HG03442 (cell line): ENCODE measurements at regions not wholly inside any gene's neighbourhood (a gene's known extent, or its start where the extent isn't known, plus 50 kb on each side); places are given as distances from the start of the nearest gene placed in this dataset.

Experiments
- ATAC-seq: cut with Tn5 transposase; IDR thresholded peaks from one replicate; pipeline ENCODE4 v1.9.1; 2021; ENCODE audit warnings: mild to moderate bottlenecking, moderate library complexity; ENCODE audit not compliant: unreplicated experiment

DNA sequence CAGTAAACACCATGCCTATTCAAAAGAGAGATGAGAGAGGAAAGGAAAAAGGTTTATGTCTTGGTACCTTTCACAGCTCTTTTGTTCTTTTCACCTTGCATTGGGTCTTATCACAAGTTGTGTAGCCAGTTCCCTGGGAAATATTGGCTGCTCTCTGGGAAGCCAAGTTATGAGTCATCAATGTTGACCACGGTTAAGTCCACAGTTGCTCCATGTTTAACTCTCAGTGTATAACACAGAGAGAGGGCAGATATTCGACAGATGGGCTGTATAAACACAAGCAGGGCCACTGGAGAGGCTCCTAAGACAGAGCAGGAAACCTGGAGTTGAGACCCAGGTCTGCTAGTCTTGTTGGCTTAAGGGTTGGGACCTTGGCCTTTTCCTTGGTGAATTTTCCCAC, 718.6 kb downstream of the QKI start:
- no peak for ATAC-seq

DNA sequence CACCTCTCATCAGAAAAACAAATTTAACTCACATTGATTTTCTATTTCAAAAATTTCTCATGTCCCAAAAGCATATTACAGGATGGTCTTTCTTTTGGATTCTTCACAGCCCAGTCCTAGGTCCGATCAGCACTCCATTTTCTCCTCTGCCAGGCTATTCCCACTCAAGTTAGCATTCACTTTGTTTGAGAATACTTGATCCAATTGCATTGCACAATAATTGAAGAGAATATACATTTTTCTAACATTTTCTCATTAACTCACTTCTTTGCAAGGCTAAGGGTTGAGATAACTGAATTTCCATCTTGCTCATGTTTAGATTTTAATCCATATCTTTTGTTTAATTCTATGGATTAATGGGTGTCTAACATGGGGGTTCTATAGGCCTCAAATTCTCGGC, 716.1 kb downstream of the QKI start:
- no peak for ATAC-seq

DNA sequence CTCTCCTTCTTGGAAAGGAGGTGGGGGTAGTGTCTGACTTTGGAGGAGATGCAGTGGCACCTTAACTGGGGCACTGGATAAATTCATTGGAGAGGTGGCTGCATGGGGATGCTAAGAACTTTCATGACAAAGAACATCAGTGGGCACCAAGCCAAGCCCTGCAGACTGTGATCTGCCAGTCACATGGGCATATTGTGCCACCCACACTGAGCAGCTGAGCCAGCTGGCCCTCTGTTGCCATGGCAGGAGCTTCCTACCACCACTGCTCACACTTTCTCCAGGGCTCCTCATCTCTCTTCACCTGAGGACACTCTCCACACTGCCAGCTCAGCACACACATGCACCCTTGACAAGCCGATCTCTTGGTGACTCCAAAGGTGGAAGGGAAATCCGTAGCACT, 715.6 kb downstream of the QKI start:
- ATAC-seq: no peak

DNA sequence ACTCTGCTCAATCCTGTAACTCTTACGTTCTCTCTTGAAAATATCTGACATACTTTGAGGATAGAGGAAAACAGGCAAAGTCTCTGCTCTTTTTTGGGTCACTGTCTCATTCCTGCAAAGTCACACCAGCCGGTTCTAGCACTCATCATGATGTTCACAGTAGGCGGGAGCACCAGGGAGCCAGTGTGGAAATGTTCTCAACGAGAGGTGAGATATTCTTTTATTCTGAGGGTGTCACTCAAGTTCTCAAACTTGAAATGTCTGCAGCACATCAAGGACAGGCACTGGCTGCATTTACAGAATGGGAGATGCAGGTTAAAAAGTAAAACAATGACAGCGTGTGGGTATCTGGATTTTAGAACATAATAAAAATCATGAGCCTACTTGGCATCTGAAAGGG, 714.7 kb downstream of the QKI start:
- ATAC-seq: no peak

DNA sequence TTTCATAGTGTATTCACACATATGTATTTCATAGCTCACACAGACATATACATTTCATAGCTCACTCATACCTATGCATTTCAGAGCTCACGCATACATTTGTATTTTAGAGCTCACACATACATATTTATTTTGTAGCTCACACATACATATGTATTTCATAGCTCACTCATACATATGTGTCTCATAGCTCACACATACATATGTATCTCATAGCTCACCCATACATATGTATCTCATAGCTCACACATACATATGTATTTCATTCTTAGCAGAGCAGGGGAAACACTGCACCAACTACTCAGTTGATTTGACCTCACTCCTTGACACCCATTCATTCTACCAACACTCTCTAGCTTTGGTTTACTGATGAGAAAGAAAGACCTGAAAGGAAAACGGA, 713.6 kb downstream of the QKI start:
- ATAC-seq: no peak

DNA sequence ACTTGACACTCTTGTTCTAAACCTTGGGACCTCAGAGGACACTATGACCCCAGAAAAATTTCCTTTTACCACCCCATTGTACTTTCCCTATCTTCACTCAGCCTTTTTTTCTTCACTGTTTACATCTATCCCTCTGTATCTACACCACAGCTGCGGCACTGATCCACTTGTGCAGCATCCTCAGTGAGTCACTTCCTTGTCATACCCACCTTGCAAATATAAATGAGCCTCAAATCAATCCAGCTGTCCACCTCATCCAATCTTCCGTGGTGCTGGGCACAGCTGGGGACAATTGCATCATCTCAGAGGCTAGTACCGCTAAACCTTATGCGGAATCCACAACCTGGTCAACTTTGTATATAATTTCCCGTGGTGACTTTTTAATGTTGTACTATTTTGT, 710.5 kb downstream of the QKI start:
- ATAC-seq: no peak

DNA sequence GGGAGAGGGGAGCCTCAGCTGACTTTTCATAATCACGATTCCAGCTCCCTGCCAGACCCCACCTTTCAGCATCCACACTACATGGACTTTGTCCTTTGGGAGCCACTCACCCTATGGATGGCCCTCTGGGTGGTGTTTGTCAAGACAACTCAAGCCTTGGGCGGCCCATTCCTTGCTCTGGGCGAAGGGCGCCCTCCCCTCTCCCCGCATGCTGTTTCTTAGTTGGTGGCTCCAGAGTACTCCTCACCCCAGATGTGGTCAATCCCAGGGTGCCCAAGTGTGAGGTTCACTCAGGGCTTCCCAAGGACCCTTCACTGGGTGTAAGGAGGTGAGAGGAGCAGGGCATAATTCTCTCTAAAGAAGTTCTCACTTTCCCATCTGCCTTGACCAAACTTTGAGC, 710.0 kb downstream of the QKI start:
- no peak for ATAC-seq

DNA sequence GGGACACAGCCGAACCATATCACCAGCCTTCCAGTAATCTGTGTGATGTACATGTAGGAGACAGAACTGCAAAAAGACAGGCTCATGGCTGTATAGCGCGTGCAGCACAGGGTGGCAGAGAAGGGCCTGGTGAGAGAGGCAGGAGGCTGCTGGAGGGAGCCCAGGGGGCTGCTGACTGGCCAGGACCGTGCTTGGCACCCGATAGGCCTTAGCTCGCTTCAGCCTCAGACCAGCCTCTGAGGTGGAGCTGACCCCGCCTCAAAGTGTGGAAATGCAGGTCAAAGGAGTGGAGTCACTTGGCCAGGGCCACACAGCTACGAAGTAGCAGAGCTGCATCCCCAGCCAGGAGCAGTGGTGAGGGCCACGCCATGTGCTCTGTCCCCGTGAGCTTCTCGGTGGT, 707.6 kb downstream of the QKI start:
- ATAC-seq: no peak

DNA sequence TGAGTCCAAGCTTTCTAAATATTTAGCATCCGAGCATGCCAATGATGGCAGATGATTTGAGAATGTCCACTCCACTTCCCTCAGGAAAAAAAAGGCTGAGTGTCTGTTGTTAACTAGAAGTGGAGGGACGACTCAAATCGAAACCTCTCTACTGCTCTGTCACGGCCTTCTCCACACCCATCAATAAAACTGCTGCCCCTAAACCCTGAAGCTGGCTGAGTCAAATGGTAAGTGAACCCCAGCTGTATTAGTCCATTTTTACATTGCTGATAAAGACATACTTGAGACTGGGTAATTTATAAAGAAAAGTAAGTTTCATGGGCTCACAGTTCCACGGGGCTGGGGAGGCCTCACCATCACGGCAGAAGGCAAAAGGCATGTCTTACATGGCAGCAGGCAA, 707.0 kb downstream of the QKI start:
- no peak for ATAC-seq

DNA sequence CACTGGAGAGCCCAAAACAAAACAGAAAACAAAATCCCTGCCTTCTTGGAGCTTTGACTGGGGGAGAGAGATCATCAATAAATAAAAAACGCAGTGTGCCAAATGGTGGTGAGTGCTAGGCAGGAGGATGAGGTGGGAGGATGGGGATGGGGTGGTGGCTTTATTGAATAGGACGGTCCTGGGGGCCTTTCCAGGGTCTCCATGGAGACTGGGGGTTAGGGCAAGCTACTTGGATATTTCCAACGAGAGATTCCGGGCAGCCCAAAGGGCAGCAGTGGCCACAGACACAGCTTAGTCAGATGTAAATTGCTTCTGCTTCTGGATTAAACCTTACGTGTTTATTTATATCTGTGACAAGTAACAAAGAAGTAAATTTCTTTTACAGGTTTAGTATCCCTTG, 700.1 kb downstream of the QKI start:
- ATAC-seq: no peak

DNA sequence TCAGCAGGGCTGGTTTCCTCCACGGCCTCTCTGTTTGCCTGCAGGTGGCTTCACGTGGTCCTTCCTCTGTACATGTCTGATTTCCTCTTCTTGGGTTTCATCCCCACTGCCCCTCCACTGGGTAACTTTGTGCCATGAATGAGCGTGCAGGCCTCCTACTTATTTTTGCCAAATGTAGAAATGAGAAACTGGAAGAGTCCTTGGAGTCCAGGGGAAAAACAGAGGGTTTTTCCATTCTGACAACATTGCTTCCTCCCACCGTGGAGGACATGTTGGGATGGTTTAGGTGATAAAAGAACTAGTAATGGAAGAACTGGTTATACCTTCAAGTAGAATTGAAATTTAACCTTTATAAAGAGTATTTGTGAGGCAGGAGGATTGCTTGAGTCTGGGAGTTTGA, 699.5 kb downstream of the QKI start:
- ATAC-seq: no peak

DNA sequence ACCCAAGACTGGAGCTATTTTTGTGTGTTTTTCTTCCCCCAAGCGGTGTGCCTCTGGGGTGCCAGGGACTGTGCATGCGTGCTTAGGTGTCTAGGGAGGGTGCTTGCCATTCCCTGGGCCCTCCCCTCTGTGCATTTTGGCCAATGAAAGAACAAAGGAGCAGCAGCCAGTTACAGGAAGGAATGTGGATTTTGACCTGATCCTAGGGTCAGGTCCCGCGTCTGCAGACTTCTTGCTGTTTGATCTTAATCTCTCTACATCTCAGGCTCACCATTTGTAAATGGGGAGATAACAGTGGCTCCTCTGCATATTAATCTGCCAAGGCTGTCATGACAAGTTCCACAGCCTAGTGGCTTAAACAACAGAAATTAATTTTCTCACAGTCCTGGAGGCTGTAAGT, 699.1 kb downstream of the QKI start:
- ATAC-seq: no peak

DNA sequence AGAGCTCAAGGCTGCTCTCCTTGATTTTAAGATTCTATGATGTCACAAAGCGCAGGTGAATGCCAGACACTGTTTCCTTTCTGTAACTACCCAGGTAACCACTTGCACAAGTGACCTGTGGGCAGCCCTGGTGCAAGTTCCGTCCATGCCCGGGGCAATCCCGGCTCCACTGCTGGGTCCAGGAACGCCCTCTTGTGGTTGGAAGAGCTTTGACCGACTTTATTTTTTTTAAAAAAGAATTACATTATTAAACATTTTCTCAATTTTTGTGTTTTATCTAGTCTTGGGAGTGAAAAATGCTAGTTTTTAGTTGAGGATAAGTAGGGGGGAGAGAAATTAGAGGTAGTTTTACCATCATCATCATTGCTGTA, 695.2 kb downstream of the QKI start:
- ATAC-seq: no peak

DNA sequence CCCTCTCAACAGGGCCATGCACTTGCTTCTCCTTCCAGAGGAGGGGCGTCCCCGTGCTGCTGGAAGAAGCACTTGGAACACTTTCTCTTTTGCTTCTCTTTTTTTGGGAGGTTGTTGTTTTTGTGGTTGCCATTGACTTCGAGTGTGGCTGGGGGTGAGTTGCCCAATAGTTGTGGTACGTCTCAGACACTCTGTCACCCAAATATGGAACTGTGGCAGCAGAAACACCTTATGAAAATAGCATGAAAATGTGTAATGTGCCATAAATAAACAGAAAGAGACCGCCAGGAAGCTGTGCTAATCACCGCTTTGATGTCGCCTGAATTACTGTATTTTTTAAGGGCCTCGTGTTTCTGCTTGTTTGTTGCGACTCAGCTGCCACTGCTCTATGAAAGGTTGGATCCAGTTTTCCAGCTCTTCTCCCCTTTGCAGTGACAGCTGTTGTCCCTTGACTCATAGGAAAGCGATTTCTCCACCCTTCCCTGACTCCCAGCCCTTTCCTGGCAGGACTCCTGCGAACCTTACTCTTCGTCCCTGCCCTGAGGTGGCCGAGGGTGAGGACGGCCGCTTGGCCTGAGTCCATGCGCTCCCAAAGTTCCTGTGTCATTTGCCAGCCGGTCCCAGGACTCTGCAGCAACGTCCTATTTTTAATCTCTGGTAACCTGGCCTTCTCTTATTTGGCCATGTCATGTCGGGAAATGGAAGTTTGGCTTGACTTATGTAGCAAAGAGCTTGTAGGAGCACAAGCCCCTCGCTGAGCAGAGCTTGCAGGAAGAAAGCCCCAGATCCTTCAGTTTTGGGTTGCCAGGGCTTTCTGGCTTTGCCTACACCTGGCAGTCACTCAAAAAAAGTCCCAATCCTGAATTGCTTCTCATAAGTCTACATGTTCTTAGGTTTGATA, 694.6 kb downstream of the QKI start:
- peak; percentile 49 for ATAC-seq

DNA sequence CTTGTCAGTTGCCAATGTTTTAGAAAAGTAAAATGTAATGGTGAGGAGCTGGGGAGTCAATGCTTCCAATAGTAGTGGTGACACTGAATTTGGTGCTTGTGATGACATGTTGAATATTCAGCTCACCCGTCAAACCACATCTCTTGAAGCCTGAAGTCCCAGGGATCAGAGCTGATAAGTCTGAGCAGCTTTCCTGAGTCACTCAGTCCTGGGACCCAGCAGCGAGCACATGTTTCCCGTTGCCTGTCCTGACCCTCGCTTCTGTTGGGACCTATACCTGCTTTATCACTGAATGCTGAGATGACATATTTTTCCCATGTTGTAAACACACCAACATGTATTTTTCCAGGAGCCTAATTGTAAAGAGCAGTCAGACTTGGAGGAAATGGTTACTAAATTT, 693.6 kb downstream of the QKI start:
- no peak for ATAC-seq

DNA sequence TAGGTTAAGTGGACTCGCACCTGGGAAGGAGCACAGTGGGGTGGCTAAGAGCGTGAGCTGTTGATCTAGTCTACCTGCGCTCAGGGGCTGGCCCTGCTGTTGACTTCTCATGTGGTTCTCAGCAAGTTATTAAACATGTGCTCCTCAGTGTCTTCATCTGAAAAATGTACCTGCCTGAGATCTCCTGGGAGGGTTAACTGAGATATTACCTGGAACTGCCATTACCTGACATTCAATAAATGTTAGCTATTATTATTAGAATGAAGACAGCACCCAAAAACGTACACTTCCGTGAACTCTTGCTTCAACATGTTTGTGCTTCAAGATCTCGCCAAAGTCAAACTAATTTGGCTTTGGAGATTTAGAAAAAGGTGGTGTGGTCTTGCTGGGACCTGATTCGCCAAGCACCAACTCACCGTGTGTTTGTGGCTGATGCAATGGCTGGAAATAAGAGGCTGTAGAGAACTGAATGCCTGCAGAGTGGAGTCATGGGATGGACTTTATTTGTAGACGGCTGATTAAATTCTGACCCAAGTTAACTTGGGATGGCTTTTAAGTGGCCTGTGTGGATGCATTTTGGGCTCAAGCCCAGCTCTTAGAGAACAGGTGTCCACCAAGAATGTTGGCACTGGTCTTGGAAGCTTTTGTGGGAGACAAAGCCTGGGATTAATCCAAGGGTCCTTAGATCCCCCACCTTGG, 692.9 kb downstream of the QKI start:
- no peak for ATAC-seq

DNA sequence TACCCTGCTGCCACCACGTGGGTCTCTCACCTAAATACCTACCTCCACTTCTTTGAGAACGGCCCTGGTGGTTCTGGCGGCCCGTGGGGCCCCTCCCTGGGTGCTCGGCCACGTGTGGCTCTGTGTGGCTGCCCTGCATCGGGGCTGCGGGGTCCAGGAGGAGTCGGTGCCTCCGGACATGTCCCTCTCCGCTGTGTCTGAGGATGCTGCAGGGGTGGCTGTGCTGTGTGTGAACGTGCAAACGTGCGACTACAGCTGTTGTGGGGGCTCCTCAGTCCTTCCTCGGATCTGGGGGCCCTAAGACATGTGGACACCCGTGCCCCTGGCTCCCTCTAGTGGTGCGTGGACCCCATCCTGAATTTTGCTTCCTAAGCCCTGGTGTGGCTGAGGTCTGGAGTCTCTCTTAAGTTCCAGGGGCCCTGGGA, 691.8 kb downstream of the QKI start:
- ATAC-seq: peak; percentile 37

DNA sequence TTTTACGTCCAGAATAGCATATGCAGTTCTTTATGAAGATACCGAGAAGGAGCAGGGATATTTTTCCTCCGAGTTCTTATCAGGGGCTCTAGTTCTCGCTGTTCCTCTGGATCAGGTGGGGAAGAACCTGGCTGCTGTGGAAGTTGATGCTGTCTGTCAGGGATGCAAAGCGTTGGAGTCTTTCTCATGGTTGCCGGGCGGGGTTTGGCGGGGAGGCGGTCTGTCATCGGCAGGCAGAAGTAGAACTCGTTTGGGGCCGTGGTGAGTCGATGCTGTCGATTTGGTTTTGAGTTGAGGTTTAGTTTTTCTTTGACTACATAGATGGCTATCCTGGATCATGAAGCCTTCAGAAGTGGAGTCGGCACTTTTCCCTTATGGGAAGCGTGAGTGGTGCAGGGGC, 691.2 kb downstream of the QKI start:
- ATAC-seq: no peak

DNA sequence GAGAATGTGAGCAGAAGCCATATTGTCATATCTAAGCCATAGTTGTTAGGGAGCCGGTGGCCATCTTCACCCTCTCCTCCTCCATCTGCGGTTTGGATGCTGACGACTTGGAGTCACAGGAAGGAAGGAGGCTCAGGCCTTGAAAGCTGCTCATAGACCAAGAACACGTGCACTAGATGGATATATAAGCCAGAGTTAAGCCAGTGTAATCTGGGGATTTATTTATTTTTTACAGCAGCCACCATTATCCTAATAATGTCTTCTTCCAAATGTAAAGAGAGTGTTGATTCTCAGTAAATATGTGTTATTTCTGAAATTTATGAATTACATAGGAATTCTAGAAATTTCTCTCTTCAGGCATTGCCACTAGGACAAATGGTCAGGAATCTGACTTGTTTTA, 689.9 kb downstream of the QKI start:
- no peak for ATAC-seq

DNA sequence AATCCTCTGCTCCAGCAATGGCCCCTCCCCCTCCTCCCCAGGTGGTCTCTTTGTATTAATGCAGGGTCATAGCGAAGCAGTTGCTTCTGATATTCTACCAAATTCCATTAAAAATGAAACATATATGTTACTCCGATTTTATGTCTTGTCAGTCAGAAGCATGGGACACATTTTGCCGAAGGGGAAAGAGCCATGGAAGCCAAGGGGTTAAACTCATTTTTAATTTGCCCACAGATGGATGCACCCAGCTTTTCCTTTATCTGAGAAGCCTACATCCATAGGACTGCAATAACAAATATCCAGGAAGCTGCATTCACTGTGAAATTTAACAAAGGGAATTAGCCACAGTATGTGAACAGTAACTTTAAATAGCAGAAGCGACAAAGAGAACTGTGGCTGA, 688.2 kb downstream of the QKI start:
- ATAC-seq: no peak

DNA sequence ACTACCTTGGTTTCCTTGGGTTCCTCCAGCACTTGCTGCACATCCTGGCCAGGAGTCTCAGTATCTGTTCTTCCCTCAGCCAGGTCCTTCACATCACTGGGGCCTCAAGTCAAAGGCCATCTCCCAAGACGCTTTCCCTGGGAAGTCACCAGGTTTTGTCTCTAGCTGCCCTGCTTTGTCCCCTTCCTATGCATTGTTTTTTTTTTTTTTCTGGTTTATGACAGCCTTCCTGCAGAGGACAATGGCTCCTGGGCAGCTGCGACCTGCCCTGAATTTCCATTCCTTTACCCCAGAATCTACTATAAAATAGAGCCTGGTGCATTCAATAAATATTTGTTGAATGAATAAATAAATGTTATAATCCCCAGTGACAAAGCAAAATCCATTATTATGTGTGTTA, 687.3 kb downstream of the QKI start:
- no peak for ATAC-seq

DNA sequence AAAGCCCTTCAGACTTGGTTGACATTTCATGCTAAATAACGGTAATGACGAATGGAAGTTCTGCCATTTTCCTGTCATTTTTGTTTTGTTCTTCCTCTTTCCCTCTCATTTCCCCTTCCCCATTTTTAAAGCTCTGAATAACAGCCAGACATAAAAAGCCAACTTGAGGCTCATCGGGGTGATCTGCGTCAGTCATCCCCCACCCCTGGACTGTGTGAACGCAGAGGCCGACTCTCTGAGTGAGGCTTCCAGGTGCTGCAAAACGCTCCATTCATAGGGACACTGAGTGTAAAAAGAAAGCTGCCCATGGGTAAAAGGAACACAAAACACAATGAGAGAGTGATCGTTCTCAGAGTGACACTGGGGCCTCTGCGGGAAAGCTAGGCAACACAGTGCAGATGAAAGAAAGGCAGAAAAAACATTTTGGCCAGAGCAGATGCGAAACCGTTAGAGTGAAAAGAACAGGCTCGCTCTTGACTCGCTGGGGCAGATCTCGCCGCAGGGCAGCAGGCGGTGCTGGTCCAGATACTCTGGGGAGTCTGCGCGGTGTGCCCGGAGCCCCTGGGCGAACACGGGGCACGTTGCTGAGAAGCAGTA, 684.8 kb downstream of the QKI start:
- no peak for ATAC-seq
